Erythroblast (primary cell): ENCODE measurements at regions not wholly inside any gene's neighbourhood (a gene's known extent, or its start where the extent isn't known, plus 50 kb on each side); places are given as distances from the start of the nearest gene placed in this dataset.

Experiments
- GATA1 ChIP-seq: IDR thresholded peaks from 2 replicates; pipeline ENCODE4 v1.6.1; 2011; ENCODE audit warnings: low read depth, mild to moderate bottlenecking, control low read depth, low read length, moderate library complexity
- POLR2A ChIP-seq: IDR thresholded peaks from 2 replicates; pipeline ENCODE4 v1.6.1; 2011; ENCODE audit warnings: mild to moderate bottlenecking, low read length

DNA sequence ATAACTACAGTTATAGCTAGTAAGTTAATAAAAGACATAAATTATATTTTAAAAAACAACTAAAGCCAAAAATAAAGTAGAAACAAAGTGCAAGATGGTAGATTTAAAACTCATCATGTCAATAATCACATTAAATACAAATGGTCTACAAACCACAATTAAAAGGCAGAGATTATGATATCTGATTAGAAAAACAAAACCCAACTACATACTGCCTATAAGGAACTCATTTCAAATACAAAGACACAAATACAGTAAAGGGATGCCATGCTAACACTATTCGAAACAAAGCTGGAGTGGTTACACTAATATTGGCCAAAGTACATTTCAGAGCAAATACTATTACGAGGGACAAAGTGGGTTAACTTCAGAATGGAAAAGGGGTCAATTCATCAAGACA, 426.5 kb downstream of the SHQ1 start:
- TF ChIP-seq POLR2A: no peak
- no peak for TF ChIP-seq GATA1
